Pancreas (tissue), 10 donors: ENCODE measurements at regions not wholly inside any gene's neighbourhood (a gene's known extent, or its start where the extent isn't known, plus 50 kb on each side); places are given as distances from the start of the nearest gene placed in this dataset.

Experiments
- ATAC-seq, 4 donors: fragments of 200-7000 bp; cut with Tn5 transposase; one replicate each; pipeline versions ENCODE4 v1.8.0 to v1.9.1; 2020; ENCODE audit warnings: mild to moderate bottlenecking in 4 of 4, moderate library complexity in 4 of 4
- DNase-seq, 6 donors: peaks; one replicate each; pipeline ENCODE4 v3.0.0-alpha.2; 2020
- FAIRE-seq: peaks from 2 replicates; lab custom pipeline; 2012; peaks lifted over from hg19 to GRCh38; lab: Jason Lieb, UNC
- H3K27ac ChIP-seq, 4 donors: fragments of 200-600 bp; sonication (generic); 1 replicate in 3 of 4; 2 replicates in 1 of 4; pipeline versions ENCODE4 v1.5.0 to v1.8.0; 2020
- H3K27me3 ChIP-seq, 4 donors: fragments of 200-600 bp; one replicate each; pipeline ENCODE4 v1.8.0; 2021
- H3K36me3 ChIP-seq, 3 donors: fragments of 200-600 bp; sonication (generic) in 1 of 3; one replicate each; pipeline versions ENCODE4 v1.5.0 to v1.8.0; 2020 to 2021
- H3K4me1 ChIP-seq, 3 donors: fragments of 200-600 bp; one replicate each; pipeline ENCODE4 v1.8.0; 2021
- H3K4me3 ChIP-seq, 4 donors: fragments of 200-600 bp; sonication (generic) in 2 of 4; one replicate each; pipeline versions ENCODE4 v1.5.0 to v1.8.0; 2020 to 2021
- H3K9me3 ChIP-seq, 4 donors: fragments of 200-600 bp; one replicate each; pipeline ENCODE4 v1.8.0; 2021
- CTCF ChIP-seq, 4 donors: fragments of 200-600 bp; sonication (generic) in 3 of 4; IDR thresholded peaks; one replicate each; pipeline versions ENCODE4 v1.5.0 to v1.8.0; 2021; ENCODE audit warnings: antibody characterized with exemption in 4 of 4
- WGBS, 2 donors: extraction: QIAGEN DNeasy Blood & Tissue Kit; methylation state at CpG; one replicate each; pipeline ENCODE4 v1.1.7; 2013; 5-methylcytosine and 5-hydroxymethylcytosine counted together
- intact Hi-C, 3 donors: fragments of 100-400 bp; cut with DNase I; formaldehyde crosslinking; loops; one replicate each; pipeline versions ENCODE4 v1.11.1 to v1.14.2; 2022
- donor health status: healthy with polysubstance abuse.
- donor health status: DM: no; HTN: no; CAD: no; lungs with moderate emphysema.
- donor health status: DM: no; HTN: no; CAD: no.
- donor health status: control.
- donor health status: control.
- donor health status: Bipolar disorder and iron deficiency.
- donor health status: DM: yes; HTN: yes; CAD: no.
- donor health status: DM: no; HTN: no; CAD: no.
- donor health status: DM: no; HTN: no; CAD: no.
- donor health status: DM: yes; HTN: yes; CAD: no.

DNA sequence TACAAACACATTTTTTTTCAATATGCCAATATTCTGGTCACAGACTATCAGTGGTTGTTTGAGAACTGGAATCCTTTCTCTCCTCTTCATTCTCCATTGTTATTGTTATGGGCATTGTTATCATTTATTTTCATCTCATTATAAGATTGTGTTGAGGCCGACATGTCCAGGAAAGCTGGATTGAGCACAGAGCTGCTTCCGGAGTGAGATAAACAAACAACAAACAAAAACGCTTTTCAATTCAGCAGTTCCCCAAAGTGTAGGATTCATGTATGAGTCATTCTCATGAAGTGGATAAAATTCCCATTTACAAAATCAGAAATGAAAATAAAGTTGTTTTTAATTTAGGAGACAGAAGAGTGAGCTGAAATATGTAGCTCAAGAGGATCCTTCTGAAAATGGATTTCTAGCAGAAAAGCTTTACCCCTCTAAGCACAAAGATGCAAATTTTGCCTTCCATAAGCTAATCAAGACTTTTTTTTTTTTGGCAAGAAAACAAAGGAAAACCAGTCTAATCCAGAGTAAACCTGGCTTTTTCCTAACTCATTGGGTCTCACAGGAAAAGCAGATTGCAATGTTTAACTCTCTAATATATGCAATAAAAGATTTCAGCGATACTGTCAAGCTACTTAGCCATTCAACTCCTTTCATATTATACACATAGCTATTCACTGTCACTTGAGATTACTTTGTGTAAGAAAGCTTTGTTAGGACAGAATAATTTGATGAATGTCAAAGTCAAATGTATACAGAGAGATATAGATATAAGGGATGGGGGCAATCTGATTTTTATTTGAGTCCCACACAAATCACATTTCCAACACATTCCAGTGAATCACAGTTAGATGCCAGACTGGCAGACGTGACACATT lies 1441.7 kb upstream of the CELF4 start:
- WGBS, 2 donors, result 52 to 64% methylated on average over 5 of the region's 5 CpGs
- H3K27me3 ChIP-seq, result no peaks in the 10 kb centered on the region
- no peak overlapping the region for H3K4me3 ChIP-seq
- no peaks in the 10 kb centered on the region for H3K36me3 ChIP-seq
- H3K4me1 ChIP-seq, result no peaks in the 10 kb centered on the region
- ATAC-seq, result no peak
- no peak for FAIRE-seq
- intact Hi-C loops, result no loop called here
- H3K27ac ChIP-seq, result no peak overlapping the region
- TF ChIP-seq CTCF (IDR thresholded peaks at IDR 0.05), result no peak
- no peaks in the 10 kb centered on the region for H3K9me3 ChIP-seq
- no peak for DNase-seq

DNA sequence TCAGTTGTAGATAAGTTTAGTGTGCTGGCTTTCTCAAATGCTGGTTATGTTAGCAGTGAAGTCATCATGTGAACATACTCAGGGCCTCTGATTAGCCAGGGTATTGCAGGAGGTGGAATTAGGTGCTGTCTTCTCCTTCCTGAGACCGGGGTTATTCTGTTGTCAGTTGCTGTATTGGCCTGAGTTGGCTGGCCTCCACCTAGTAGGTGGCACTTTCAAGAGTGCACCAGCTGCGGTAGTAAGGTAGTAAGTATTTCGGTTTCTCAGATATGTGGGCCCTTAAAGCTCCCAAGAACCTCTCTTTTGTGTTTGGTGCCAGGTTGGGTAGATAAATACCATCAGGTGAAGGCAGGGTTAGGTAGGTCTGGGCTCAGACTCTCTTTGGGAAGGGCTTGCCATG lies 1430.5 kb upstream of the CELF4 start:
- no peak for ATAC-seq
- Histone ChIP-seq H3K4me1 (no peaks in the 10 kb centered on the region), H3K27ac (no peak overlapping the region), H3K36me3 (no peaks in the 10 kb centered on the region), H3K4me3 (no peak overlapping the region), H3K27me3 (no peaks in the 10 kb centered on the region), H3K9me3 (no peaks in the 10 kb centered on the region)
- TF ChIP-seq CTCF (IDR thresholded peaks at IDR 0.05), result no peak
- intact Hi-C loops, result no loop called here
- FAIRE-seq, result no peak
- DNase-seq, result no peak
- WGBS, 2 donors, result 67 to 73% methylated on average over 3 of the region's 3 CpGs

- TF ChIP-seq CTCF (IDR thresholded peaks at IDR 0.05), result no peak
- 42 to 44% methylated on average over 1 of the region's 1 CpG for WGBS, 2 donors
- FAIRE-seq, result no peak
- ATAC-seq, result no peak
- H3K4me3 ChIP-seq, result no peak overlapping the region
- no peaks in the 10 kb centered on the region for H3K4me1 ChIP-seq
- H3K36me3 ChIP-seq, result no peaks in the 10 kb centered on the region
- no peak overlapping the region for H3K27ac ChIP-seq
- intact Hi-C loops, result no loop called here
- no peak for DNase-seq
- H3K27me3 ChIP-seq, result no peaks in the 10 kb centered on the region
- H3K9me3 ChIP-seq, result no peaks in the 10 kb centered on the region
These were observed 1427.7 kb upstream of the CELF4 start for GRCh38 chr18:38993342-38993741.

DNA sequence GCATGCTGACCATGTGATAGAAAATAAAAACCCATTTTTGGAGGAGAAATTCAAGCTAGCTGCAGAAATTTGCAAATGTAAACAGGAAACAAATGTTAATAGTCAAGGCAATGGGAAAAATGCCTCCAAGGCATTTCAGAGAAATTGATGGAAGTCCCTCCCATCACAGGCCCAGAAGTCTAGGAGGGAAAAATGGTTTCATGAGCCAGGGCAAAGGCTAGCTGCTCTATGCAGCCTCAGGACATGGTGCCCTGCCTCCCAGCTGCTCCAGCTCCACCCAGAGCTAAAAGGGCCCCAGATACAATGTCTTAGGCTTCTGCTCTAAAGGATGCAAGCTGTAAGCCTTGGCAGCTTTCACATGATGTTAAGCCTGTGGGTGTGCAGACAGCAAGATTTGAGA lies 1419.4 kb upstream of the CELF4 start:
- H3K36me3 ChIP-seq, result no peaks in the 10 kb centered on the region
- ATAC-seq (no peak), DNase-seq (no peak), FAIRE-seq (no peak)
- no peak overlapping the region for H3K27ac ChIP-seq
- TF ChIP-seq CTCF (IDR thresholded peaks at IDR 0.05), result no peak
- H3K4me1 ChIP-seq, result no peaks in the 10 kb centered on the region
- H3K27me3 ChIP-seq, result no peaks in the 10 kb centered on the region
- intact Hi-C loops, result no loop called here
- no peak overlapping the region for H3K4me3 ChIP-seq
- no peaks in the 10 kb centered on the region for H3K9me3 ChIP-seq

GRCh38 chr18:38982072-38982471 lies 1416.5 kb upstream of the CELF4 start:
- no peak for FAIRE-seq
- H3K9me3 ChIP-seq, result no peaks in the 10 kb centered on the region
- WGBS, 2 donors, result 69 to 86% methylated on average over 1 of the region's 1 CpG
- H3K27me3 ChIP-seq, result no peaks in the 10 kb centered on the region
- no peaks in the 10 kb centered on the region for H3K36me3 ChIP-seq
- no peak overlapping the region for H3K27ac ChIP-seq
- H3K4me1 ChIP-seq, result no peaks in the 10 kb centered on the region
- no peak for DNase-seq
- no peak overlapping the region for H3K4me3 ChIP-seq
- intact Hi-C loops, result no loop called here
- ATAC-seq, result no peak
- no peak for TF ChIP-seq CTCF (IDR thresholded peaks at IDR 0.05)
